ENCODE measurements at regions not wholly inside any gene's neighbourhood (a gene's known extent, or its start where the extent isn't known, plus 50 kb on each side); places are given as distances from the start of the nearest gene placed in this dataset.

- TF ChIP-seq CTCF (IDR thresholded peaks at IDR 0.05) (no peak), SMC3 (IDR thresholded peaks at IDR 0.05; ENCODE audit: low read depth, low read length) (no peak), POLR2AphosphoS5 (IDR thresholded peaks at IDR 0.05; ENCODE audit: low read depth, low read length) (no peak)
These were observed 231.3 kb upstream of the CD180 start for GRCh38 chr5:67427850-67428298.
